GM12892 (cell line): ENCODE measurements at regions not wholly inside any gene's neighbourhood (a gene's known extent, or its start where the extent isn't known, plus 50 kb on each side); places are given as distances from the start of the nearest gene placed in this dataset.

ENCODE experiments used
- POLR2A ChIP-seq: IDR thresholded peaks from 2 replicates; pipeline ENCODE4 v1.6.1; 2011; ENCODE audit warnings: low read depth, low read length, control low read depth
- POLR2AphosphoS5 ChIP-seq: IDR thresholded peaks from 2 replicates; pipeline ENCODE4 v1.6.1; 2011; ENCODE audit warnings: low read depth, low read length, control low read depth

GRCh38 chrX:95622200-95622599 lies 1062.4 kb upstream of the DIAPH2 start:
- TF ChIP-seq POLR2AphosphoS5, result no peak
- no peak for TF ChIP-seq POLR2A
